Large intestine (tissue), 3 donors: ENCODE measurements at regions not wholly inside any gene's neighbourhood (a gene's known extent, or its start where the extent isn't known, plus 50 kb on each side); places are given as distances from the start of the nearest gene placed in this dataset.

ENCODE experiments used
- DNase-seq, 2 donors: peaks; one replicate each; pipeline versions ENCODE4 v3.0.0 to v3.0.0-alpha.2; 2013
- H3K27ac ChIP-seq: one replicate; pipeline ENCODE4 v1.5.1; 2013; ENCODE audit warnings: low read length
- H3K27me3 ChIP-seq: 2 replicates; pipeline ENCODE4 v1.6.1; 2013; ENCODE audit warnings: low read length; ENCODE audit not compliant: control insufficient read depth, insufficient read depth
- H3K36me3 ChIP-seq: 2 replicates; pipeline ENCODE4 v1.6.1; 2013; ENCODE audit warnings: low read length; ENCODE audit not compliant: control insufficient read depth, insufficient read depth
- H3K4me1 ChIP-seq: one replicate; pipeline ENCODE4 v1.6.1; 2013; ENCODE audit warnings: low read length; ENCODE audit not compliant: control insufficient read depth, insufficient read depth
- H3K4me3 ChIP-seq: one replicate; pipeline ENCODE4 v1.5.1; 2013; ENCODE audit warnings: low read length
- H3K9me3 ChIP-seq: one replicate; pipeline ENCODE4 v1.6.1; 2013; ENCODE audit warnings: mild to moderate bottlenecking, low read depth, low read length, moderate library complexity; ENCODE audit not compliant: control insufficient read depth
- WGBS: methylation state at CpG from one replicate; pipeline ENCODE4 v1.1.5; 2013; ENCODE audit warnings: low lambda C conversion rate; ENCODE audit not compliant: insufficient coverage; 5-methylcytosine and 5-hydroxymethylcytosine counted together

DNA sequence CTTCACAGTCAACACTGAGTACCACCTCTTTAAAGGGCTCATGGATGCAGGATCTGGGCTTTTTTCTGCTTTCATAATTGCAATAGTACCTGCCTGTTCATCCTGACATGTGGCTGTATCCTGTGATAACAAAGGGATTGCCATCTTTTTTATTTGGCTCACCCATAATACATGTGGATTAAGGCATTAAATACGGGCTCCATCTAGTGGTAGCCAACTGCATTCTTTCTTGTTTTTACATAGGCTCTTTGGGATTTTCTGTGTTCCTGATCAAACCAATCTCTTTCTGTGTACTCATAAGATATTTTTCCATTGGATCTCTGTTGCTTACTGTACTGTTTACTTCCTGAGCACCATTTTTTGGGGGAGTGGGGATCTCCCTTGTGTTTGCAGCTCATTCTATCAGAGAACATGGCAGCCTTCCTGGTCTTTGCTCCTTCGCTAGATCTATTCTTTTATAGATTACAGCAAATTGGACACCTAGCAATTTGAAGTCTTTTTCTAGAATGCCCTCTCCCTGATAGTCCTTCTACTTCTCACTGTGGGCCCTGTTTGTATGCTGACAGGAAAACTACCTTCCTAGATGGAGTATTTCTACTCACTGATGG, 723.4 kb upstream of the MDGA2 start:
- Histone ChIP-seq H3K4me1 (no peaks in the 10 kb centered on the region), H3K9me3 (no peaks in the 10 kb centered on the region), H3K27ac (no peak overlapping the region), H3K27me3 (no peaks in the 10 kb centered on the region), H3K4me3 (no peak overlapping the region), H3K36me3 (no peaks in the 10 kb centered on the region)
- DNase-seq, result peak in 1 of 2 donors; percentile 9
- WGBS, result no CpG with 5 or more reads among the region's 2 CpGs

DNA sequence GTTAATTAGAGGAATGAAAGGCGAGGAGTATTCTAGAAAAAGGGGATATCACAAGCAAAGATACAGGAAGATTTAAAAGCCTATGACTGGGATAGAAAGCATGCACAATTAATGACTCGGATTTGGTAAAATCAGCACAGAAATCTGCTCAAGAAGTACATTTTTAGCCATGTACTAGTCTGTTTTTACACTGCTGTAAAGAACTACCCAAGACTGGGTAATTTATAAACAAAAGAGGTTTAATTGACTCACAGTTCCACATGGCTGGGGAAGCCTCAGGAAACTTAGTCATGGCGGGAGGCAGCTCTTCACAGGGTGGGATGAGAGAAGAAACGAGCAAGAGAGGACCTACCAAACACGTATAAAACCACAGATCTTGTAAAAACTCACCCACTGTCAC, 716.3 kb upstream of the MDGA2 start:
- DNase-seq, result no peak
- Histone ChIP-seq H3K9me3 (no peaks in the 10 kb centered on the region), H3K4me3 (no peak overlapping the region), H3K27ac (no peak overlapping the region), H3K27me3 (no peaks in the 10 kb centered on the region), H3K36me3 (no peaks in the 10 kb centered on the region), H3K4me1 (no peaks in the 10 kb centered on the region)
- WGBS, result 91% methylated on average over 1 of the region's 5 CpGs

DNA sequence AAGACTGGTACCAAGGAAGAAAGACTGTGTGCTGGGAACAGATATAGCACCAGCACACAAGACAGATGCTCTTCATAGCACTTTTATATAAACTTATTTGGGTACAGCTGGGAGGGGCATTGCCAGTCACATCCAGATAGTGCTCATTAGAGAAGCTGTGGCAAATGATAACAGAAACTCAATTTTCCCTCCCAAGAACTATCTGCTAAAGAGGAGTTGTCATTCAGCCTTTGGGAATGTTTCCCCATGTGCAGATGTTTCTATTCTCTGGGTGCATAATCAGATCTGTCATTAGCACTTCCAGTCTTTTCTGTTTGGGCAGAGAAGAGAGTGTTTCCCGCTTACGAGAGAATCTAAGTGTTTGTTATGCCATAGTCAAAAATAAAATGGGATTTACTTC, 714.9 kb upstream of the MDGA2 start:
- Histone ChIP-seq H3K4me3 (no peak overlapping the region), H3K9me3 (no peaks in the 10 kb centered on the region), H3K27ac (no peak overlapping the region), H3K36me3 (no peaks in the 10 kb centered on the region), H3K4me1 (no peaks in the 10 kb centered on the region), H3K27me3 (no peaks in the 10 kb centered on the region)
- no CpG with 5 or more reads among the region's 2 CpGs for WGBS
- no peak for DNase-seq

DNA sequence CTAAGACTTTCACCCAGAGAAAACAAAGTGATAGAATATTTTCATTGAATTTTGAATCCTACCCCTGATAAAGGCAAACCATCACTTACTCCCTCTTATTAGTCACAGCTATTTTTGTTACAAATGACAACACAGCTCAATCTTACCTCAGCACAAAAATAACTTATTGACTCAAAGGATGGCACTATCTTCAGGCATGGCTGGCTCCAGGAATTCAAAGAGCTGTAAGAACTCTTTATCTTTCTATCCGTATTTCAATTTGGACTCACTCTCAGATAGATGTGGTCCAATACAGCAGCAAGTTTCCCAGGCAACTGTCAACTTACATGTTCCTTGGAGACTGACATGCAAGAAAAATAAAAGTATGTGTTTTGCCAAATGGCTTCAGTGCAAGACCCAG, 709.4 kb upstream of the MDGA2 start:
- 57% methylated on average over 1 of the region's 1 CpG for WGBS
- Histone ChIP-seq H3K9me3 (no peaks in the 10 kb centered on the region), H3K4me3 (no peak overlapping the region), H3K4me1 (no peaks in the 10 kb centered on the region), H3K27me3 (no peaks in the 10 kb centered on the region), H3K36me3 (no peaks in the 10 kb centered on the region), H3K27ac (no peak overlapping the region)
- no peak for DNase-seq

DNA sequence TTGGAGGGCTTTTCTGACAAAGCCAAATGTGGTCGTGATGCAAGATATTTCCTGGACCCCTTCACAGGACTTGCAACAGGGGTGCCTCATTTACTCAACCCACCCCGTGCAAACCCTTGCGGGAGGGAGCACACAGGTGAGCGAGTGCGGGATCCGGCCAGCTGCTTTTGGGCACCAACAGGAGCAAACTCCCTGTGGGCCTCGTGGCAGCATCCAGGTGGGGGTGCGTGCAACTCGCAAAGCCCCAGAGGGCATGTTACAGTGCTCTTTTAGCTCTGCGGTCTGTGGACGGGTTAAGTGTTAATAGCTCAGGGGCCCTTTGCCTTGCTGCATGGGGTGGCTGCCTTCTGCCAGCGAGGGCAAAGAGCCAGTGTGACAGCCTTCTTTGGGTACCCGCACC, 707.6 kb upstream of the MDGA2 start:
- Histone ChIP-seq H3K27ac (no peak overlapping the region), H3K9me3 (no peaks in the 10 kb centered on the region), H3K4me1 (no peaks in the 10 kb centered on the region), H3K36me3 (no peaks in the 10 kb centered on the region), H3K27me3 (no peaks in the 10 kb centered on the region), H3K4me3 (no peak overlapping the region)
- no CpG with 5 or more reads among the region's 13 CpGs for WGBS
- no peak for DNase-seq

DNA sequence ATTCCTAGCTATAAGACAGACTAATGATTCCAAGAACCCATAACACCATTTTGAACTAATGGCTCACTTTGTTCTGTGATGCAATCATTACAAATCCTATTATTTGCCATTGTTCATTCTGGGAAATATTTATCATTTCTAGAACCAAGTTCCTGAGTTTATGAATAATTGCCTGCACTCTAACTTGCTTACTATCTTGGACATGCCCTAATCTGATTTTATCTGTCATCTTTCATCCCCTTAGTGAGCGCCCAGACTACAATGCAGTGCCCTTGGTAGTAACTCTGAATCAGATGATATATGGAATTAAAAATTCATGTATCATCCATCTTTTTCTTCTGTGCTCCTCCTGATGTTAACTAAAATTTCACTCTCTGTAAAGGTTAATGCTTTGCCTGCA, 703.1 kb upstream of the MDGA2 start:
- H3K27ac ChIP-seq, result no peak overlapping the region
- H3K27me3 ChIP-seq, result no peaks in the 10 kb centered on the region
- no peaks in the 10 kb centered on the region for H3K9me3 ChIP-seq
- no CpG with 5 or more reads among the region's 1 CpG for WGBS
- H3K36me3 ChIP-seq, result no peaks in the 10 kb centered on the region
- no peak for DNase-seq
- H3K4me1 ChIP-seq, result no peaks in the 10 kb centered on the region
- no peak overlapping the region for H3K4me3 ChIP-seq

DNA sequence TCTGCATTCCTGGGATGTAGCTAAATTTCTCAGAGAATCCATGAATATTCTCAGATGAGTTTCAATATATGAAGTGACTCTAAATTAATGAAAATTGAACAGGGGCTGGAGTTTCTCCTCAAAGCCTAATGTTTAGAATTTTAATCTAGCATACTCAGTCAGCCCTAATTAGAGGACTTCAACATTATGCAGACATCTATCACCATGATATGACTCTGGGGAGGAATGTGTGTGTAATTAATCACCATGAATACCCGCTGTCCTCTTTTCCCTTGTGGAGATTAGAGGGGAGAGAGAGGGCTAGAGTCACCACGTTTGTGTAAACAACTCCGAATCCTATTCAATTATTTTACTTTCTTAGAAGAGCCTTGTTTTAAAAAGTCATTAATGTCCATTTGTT, 698.6 kb upstream of the MDGA2 start:
- Histone ChIP-seq H3K27me3 (no peaks in the 10 kb centered on the region), H3K27ac (no peak overlapping the region), H3K36me3 (no peaks in the 10 kb centered on the region), H3K4me3 (no peak overlapping the region), H3K4me1 (no peaks in the 10 kb centered on the region), H3K9me3 (no peaks in the 10 kb centered on the region)
- DNase-seq, result no peak
- WGBS, result no CpG with 5 or more reads among the region's 3 CpGs

DNA sequence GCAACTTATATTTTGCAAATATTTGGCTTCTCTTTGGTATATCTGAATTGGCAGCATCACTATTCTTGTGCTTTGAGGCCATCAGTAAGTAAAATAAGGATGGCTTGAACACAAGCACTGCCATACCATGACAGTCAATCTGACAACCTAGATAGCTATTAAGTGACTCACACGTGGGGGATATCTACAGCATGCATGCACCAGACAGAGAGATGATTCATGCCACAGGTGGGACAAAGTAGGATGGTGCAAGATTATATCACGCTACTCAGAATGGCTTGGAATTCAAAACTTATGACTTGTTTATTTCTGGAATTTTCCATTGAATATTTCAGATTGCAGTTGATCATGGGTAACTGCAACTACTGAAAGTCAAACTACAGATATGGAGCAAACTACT, 675.6 kb upstream of the MDGA2 start:
- no peak overlapping the region for H3K4me3 ChIP-seq
- H3K9me3 ChIP-seq, result no peaks in the 10 kb centered on the region
- no peaks in the 10 kb centered on the region for H3K4me1 ChIP-seq
- no peak for DNase-seq
- H3K36me3 ChIP-seq, result no peaks in the 10 kb centered on the region
- no peak overlapping the region for H3K27ac ChIP-seq
- WGBS, result no CpG with 5 or more reads among the region's 2 CpGs
- H3K27me3 ChIP-seq, result no peaks in the 10 kb centered on the region

DNA sequence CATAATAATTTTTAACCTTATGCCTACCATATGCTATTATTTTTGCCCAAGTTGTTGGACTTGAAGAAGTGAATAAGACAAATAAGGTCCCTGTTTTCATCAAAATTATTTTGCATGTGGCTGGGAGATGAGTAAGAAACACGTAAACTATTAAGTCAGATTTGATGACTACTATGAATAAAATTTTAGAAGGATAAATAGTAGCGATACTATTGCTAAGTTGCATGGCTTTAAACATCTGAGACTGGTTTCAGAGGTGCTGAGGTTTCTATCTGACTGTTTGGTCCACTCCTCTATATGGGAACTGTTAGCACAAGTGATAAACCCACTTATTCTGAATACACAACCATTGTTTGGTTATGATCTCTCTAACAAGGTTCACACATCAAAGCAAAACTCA, 674.3 kb upstream of the MDGA2 start:
- H3K36me3 ChIP-seq, result no peaks in the 10 kb centered on the region
- DNase-seq, result no peak
- H3K4me1 ChIP-seq, result no peaks in the 10 kb centered on the region
- H3K27ac ChIP-seq, result no peak overlapping the region
- 100% methylated on average over 1 of the region's 2 CpGs for WGBS
- no peaks in the 10 kb centered on the region for H3K27me3 ChIP-seq
- no peak overlapping the region for H3K4me3 ChIP-seq
- H3K9me3 ChIP-seq, result no peaks in the 10 kb centered on the region

DNA sequence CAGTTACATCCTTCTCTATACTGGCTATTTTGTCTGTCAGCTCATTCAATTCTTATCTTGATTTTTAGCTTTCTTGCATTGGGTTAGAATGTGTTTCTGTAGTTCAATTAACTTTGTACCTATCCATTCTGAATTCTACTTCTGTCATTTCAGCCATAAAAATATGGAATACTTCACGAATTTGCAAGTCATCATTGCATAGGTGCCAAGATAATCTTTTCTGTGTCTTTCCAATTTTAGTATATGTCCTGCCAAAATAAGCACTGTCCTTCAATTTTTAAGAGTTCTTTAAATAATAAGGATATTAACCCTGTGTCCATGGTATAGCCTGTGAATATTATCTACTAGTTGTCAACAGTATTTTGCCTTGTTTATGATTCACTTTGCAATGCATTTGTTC, 665.7 kb upstream of the MDGA2 start:
- H3K9me3 ChIP-seq, result no peaks in the 10 kb centered on the region
- no peaks in the 10 kb centered on the region for H3K4me1 ChIP-seq
- no peak overlapping the region for H3K27ac ChIP-seq
- H3K27me3 ChIP-seq, result no peaks in the 10 kb centered on the region
- no peak for DNase-seq
- H3K4me3 ChIP-seq, result no peak overlapping the region
- 70% methylated on average over 1 of the region's 1 CpG for WGBS
- no peaks in the 10 kb centered on the region for H3K36me3 ChIP-seq

DNA sequence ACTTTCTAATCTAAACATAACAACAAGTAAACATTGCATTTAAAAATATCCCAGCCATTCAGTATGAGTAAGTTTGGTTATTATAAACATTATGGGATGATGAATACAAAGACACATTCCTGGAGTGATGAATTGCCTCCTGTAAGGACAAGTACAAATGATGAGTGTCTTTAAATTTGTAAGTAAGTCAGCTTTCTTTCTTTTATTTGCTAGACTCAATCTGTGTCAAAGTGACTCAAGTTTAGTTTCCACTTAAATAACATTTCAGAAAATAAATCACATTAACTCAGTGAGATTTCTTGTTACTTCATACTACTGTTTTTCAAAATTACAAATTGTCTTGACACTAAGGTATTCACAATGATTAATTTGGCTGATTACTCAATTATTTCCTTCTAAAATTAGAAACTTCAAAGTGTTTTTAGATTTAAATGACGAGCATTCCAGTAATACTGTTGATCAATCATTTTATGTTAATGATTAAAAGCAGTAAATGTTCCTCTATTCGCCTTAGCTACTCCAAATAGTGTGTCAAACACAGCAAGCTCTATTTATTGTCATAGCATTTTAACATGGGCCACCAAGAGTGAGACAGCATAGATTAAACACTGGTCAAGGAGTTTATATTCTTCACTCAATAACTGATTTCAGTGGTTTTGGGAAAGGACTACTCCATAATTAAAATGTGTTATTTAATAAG, 658.0 kb upstream of the MDGA2 start:
- no peaks in the 10 kb centered on the region for H3K9me3 ChIP-seq
- no peaks in the 10 kb centered on the region for H3K27me3 ChIP-seq
- H3K27ac ChIP-seq, result no peak overlapping the region
- 0% methylated on average over 1 of the region's 2 CpGs for WGBS
- DNase-seq, result no peak
- no peaks in the 10 kb centered on the region for H3K4me1 ChIP-seq
- H3K4me3 ChIP-seq, result no peak overlapping the region
- no peaks in the 10 kb centered on the region for H3K36me3 ChIP-seq
